Brain microvascular endothelial cell (primary cell): ENCODE measurements at regions not wholly inside any gene's neighbourhood (a gene's known extent, or its start where the extent isn't known, plus 50 kb on each side); places are given as distances from the start of the nearest gene placed in this dataset.

Experiments
- DNase-seq: peaks from one replicate; pipeline ENCODE4 v3.0.0-alpha.2; 2020
- H3K27ac ChIP-seq: fragments of 250-450 bp; sonication (Bioruptor Pico); 2 replicates; pipeline ENCODE4 v1.5.1; 2020; ENCODE audit warnings: mild to moderate bottlenecking, moderate library complexity
- H3K27me3 ChIP-seq: fragments of 250-450 bp; sonication (Bioruptor Pico); replicated peaks from 2 replicates; pipeline ENCODE4 v1.5.1; 2020; ENCODE audit warnings: mild to moderate bottlenecking
- H3K36me3 ChIP-seq: fragments of 250-450 bp; sonication (Bioruptor Pico); replicated peaks from 2 replicates; pipeline ENCODE4 v1.5.1; 2020; ENCODE audit warnings: mild to moderate bottlenecking
- H3K4me3 ChIP-seq: 2 replicates; pipeline ENCODE4 v1.5.1; 2011; ENCODE audit warnings: low read depth, mild to moderate bottlenecking, control low read depth, low read length, moderate library complexity
- CTCF ChIP-seq: IDR thresholded peaks from 2 replicates; pipeline ENCODE4 v1.5.1; 2011; ENCODE audit warnings: low read depth, mild to moderate bottlenecking, moderate library complexity, low read length, control low read depth, inconsistent platforms; ENCODE audit errors: missing control alignments
- in situ Hi-C: cut with HindIII; loops from 2 replicates; pipeline ENCODE4 v1.10.0; 2017; ENCODE audit warnings: low sequenced_read_pairs, low pct_ligation_motif_present

- no peak for TF ChIP-seq CTCF
- in situ Hi-C loops = no loop called here
- Histone ChIP-seq H3K4me3 (no peak overlapping the region), H3K27ac (no peak overlapping the region), H3K27me3 (peaks cover 2% of the 10 kb centered on the region), H3K36me3 (no peaks in the 10 kb centered on the region)
- DNase-seq = no peak
Observed at GRCh38 chr2:216763396-216763795, 68.0 kb upstream of the IGFBP5 start.

GRCh38 chr2:216761809-216762208, 66.5 kb upstream of the IGFBP5 start:
- in situ Hi-C loops = no loop called here
- H3K27ac ChIP-seq = no peak overlapping the region
- DNase-seq = no peak
- TF ChIP-seq CTCF = no peak
- H3K36me3 ChIP-seq = no peaks in the 10 kb centered on the region
- no peak overlapping the region for H3K4me3 ChIP-seq
- no peaks in the 10 kb centered on the region for H3K27me3 ChIP-seq

GRCh38 chr2:216761133-216761532, 65.8 kb upstream of the IGFBP5 start:
- no peak for TF ChIP-seq CTCF
- in situ Hi-C loops = no loop called here
- DNase-seq = no peak
- no peaks in the 10 kb centered on the region for H3K27me3 ChIP-seq
- no peak overlapping the region for H3K4me3 ChIP-seq
- no peaks in the 10 kb centered on the region for H3K36me3 ChIP-seq
- no peak overlapping the region for H3K27ac ChIP-seq

GRCh38 chr2:216758256-216759155, 63.2 kb upstream of the IGFBP5 start:
- no peak for DNase-seq
- no peak overlapping the region for H3K27ac ChIP-seq
- in situ Hi-C loops = no loop called here
- no peaks in the 10 kb centered on the region for H3K36me3 ChIP-seq
- H3K27me3 ChIP-seq = no peaks in the 10 kb centered on the region
- no peak for TF ChIP-seq CTCF
- no peak overlapping the region for H3K4me3 ChIP-seq

GRCh38 chr2:216757532-216757931, 62.2 kb upstream of the IGFBP5 start:
- Histone ChIP-seq H3K27me3 (no peaks in the 10 kb centered on the region), H3K4me3 (no peak overlapping the region), H3K36me3 (no peaks in the 10 kb centered on the region), H3K27ac (no peak overlapping the region)
- DNase-seq = no peak
- in situ Hi-C loops = no loop called here
- no peak for TF ChIP-seq CTCF

- Histone ChIP-seq H3K36me3 (no peaks in the 10 kb centered on the region), H3K4me3 (no peak overlapping the region), H3K27me3 (no peaks in the 10 kb centered on the region), H3K27ac (no peak overlapping the region)
- DNase-seq = no peak
- no peak for TF ChIP-seq CTCF
- in situ Hi-C loops = no loop called here
Observed at GRCh38 chr2:216756435-216756834, 61.1 kb upstream of the IGFBP5 start.
